ACHN (cell line): ENCODE measurements at regions not wholly inside any gene's neighbourhood (a gene's known extent, or its start where the extent isn't known, plus 50 kb on each side); places are given as distances from the start of the nearest gene placed in this dataset.

Experiments
- DNase-seq: peaks from one replicate; pipeline ENCODE4 v3.0.0-alpha.2; 2015
- in situ Hi-C: cut with HindIII; loops from 2 replicates; pipeline ENCODE4 v1.10.0; 2017; ENCODE audit warnings: low sequenced_read_pairs, low pct_ligation_motif_present, low pct_unique_long_range_greater_than_20kb

DNA sequence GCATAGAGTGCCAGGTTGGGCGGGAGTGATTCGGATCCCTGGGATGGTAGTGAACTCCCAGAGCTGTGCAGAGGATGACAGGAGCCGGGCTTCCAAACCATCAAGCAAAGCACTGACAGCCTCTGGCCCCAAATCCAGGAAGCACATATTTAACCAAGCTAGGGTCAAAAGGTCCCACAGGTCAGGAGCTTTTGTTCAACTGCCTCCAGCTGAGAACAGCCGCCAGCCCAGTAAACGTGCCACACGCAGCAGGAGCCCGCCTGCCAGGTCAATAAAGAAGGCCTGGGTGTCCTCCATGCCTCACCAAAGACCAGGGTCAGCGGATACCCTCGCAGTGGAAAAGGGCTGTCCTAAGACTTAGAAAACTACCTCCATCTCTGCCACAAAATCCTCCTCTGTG is 184.7 kb upstream of the LINGO1 start:
- in situ Hi-C loops, result no loop called here

DNA sequence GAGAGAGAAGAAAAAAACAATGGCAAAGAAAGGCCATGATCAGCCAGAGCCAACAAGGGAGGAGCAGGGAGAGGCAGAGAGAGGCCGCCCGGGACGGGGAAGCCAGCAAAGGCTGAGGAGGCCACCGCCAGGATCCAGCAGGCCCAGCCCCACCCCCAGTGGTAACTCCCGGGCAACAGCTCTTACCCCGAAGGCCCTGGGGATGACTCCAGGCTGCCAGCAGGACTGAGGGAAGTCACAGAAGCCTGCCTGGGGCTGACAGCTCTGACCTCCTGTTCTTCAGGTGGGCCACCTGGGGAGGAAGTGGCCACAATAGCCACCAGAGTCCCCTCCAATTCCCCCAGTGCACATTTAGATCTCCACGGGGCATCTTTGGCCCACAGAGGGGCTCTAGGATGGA is 184.3 kb upstream of the LINGO1 start:
- DNase-seq, result no peak
- in situ Hi-C loops, result no loop called here

More for the DNA sequence above, 184.7 kb upstream of the LINGO1 start:
- DNase-seq, result no peak

DNA sequence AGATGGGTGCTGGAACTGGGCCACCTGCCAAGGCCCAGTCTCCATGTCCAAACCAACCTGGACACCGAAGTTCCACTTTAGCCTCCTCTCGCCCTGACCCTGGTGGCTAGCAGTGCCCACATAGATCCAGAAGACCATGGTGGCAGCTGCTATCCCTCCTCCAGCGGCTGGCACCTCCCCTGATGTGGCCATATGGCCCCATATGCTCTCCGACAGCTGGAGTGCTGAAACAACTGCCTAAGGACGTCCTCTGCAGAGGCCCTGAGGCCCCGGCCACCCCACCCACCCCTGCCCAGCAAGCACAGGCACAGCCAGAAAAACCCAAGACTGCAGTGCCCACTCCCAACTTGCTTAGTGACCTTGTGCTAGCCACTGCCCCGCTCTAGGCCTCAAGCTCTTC is 182.3 kb upstream of the LINGO1 start:
- in situ Hi-C loops, result no loop called here
- no peak for DNase-seq

DNA sequence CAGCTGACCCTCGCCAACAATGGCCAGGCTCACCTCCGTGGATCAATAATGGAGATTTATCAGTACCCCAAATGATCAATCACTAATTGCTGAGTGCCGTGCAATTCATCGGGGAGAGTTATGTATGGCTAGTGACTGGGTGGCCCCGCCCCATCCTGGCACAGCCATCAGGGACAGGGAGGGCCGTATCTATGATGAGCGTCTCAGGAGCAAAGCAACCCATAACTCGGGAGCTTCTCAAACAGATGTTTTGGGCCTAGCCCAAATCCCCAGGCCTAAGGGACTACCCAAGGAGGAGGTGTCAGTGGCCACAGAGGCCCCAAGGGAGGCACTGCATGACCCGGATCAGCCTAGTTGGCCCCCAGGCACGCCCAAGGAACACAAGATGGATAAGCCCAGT is 180.0 kb upstream of the LINGO1 start:
- in situ Hi-C loops, result no loop called here
- DNase-seq, result no peak

DNA sequence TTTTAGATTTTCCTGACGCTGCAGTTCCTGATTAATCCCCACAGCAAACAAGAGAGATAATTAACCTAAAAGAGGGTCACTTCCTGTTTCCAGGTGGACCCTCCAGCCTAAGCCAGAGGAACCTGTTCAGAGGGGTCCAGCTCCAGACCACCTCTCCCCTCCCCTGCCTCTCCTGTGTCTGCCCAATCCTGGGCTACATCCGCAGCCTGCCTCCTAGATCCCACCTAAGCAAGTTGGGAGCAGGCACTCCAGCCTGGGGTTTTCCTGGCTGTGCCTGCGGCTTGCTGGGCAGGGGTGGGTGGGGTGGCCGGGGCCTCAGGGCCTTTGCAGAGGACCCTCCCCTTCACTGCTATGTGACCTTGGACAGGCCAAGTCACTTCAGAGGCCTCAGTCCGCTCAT is 178.6 kb upstream of the LINGO1 start:
- in situ Hi-C loops, result no loop called here
- no peak for DNase-seq

DNA sequence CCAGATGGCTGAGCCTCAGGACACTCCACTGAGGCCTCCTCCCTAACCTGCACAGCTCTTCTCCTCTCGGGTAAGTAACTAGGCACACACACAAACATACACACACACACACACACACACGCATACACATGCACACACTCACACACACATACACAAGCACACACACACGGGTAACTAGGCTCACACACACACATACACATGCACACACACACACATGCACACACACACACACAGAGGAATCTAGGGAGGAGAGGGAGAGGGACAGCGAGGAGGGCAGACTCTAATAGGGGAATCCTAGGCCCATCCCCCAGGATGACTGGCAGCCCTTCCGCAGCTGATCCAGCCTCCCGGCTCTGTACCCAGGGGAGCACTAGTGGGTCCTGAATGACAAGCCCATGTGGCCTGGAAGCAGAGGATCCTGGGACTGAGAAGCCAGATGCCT is 177.4 kb upstream of the LINGO1 start:
- in situ Hi-C loops, result no loop called here
- DNase-seq, result no peak

DNA sequence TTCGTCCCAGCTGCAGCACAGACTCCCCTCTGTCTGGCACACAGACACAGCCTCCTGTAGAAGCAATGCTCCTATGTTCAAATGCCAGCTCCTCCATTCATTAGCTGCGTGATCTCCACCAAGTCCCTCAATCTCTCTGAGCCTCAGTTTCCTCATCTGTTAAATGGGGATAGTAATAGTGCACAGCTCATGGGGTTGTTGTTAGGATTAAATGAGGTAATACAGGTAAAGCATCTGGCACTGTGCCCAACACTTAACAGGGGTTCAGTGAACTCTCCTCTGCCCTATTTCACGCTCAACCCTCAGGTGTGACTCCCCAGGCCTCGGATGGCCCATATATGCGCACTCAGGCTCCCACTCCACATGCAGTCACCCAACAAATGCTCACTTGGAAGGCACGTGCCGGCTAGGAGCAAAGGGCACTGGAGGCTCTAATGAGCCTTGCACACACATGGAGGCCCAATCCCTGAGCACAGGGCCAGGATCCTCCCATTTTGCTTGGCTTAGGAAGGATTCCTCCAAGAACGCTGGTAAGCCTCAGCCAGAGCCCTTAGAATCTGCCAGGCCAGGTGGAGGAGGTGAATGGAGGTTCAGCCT is 176.0 kb upstream of the LINGO1 start:
- DNase-seq, result no peak
- in situ Hi-C loops, result no loop called here

DNA sequence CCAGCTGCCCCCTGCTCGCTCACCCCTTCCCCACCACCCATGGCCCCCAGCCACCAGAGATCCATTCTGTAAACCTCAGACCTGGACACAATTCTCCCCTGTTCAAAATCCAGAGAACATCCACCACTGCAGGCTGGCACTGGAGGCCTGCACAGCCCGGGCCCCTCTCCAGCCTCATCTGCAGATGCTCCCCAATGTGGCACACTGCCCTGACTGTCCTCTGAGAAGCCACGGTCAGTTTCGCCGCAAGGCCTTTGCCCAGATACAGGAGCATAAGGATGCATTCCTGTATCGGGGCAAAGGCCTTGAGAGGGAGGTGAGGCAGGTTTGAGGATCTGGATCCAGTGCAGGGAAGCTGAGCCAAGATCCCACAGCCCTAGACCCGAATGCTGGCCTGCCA is 175.4 kb upstream of the LINGO1 start:
- in situ Hi-C loops, result no loop called here
- no peak for DNase-seq

DNA sequence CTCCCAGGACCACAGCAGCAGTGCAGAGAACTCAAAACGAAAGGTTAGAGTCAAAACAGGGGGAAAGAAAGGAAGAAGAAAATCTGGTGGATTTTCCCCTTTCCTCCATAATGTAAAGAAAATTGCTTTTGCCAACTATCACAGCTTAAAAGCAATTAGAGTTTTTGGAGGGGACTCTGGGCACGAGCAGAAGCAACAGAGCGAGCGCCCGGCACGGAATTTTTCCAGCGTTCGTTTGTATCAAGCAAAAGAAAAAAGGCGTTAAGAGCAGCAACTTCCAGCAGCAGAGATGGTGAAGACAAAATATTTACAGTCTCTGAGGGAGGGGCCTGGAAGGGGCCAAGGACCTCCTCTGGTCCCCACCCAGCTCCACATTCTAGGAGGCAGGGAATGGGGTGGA is 174.9 kb upstream of the LINGO1 start:
- in situ Hi-C loops, result no loop called here
- DNase-seq, result no peak

DNA sequence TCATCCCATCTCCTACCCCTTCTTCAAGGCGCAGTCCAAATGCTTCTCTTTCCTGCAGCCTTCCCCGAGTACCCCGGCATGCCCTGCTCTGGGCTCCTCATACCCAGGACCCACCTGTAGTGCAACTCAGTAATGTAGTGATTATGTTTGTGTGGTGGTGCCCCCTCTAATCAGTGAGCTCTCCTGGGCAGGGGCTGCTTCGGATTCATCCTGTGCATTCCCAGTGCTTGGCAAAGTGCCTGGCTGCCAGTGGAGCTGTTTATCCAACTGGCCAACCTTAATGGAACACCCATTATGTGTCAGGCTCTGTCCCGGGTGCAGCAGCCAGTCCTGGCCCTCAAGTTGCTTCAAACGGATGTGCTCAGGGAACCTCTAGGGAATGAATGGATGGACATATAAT is 174.4 kb upstream of the LINGO1 start:
- in situ Hi-C loops, result no loop called here
- no peak for DNase-seq

DNA sequence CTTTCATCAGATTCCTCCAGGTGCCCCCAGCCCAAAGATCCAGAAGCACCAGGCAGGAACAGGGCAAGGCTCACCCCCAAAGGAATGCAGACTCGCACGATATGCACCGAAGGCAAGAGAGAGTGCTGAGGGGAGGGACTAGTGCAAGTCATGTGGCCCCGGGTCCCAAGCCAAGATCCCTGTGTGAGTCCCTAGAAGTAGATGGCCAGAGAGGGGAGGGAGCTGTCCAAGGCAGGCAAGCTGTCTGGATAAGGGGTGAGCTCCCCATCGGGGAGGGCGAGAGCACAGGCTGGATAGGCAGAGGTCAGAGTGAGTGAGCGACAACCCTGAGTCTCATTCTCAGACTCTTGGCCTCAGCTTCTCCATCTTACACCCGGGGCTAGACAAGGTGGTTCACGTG is 171.5 kb upstream of the LINGO1 start:
- in situ Hi-C loops, result no loop called here
- no peak for DNase-seq

DNA sequence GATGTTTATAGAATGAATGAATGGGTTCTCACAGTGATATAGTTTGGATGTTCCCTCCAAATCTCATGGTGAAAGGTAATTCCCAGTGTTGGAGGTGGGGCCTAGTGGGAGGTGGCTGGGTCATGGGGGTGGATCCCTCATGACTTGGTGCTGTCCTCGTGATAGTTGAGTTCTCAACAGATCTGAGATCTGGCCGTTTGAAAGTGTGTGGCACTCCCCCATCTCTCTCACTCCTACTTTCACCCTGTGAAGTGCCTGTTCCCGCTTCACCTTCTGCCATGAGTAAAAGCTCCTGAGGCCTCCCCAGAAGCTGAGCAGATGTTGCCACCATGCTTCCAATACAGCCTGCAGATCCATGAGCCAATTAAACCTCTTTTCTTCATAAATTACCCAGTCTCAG is 170.8 kb upstream of the LINGO1 start:
- in situ Hi-C loops, result no loop called here
- DNase-seq, result no peak

DNA sequence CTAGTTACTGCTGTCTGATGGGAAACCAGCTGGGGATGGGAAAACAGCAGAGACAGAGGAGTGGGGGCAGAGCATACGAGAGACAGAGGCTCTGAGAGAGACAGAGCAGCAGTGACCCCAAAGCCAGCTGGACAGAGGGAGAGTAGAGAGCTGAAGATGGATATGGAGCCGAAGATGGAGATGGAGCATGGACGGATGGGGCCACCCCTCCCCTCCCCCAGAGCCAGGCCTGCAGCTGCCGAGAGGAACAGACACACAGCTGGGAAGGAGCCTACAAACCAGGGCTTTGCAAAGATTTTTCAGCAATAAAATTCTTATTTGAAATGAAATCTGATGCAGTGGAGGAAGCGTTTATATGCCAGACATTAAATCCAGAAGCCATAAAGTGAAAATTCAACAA is 167.6 kb upstream of the LINGO1 start:
- in situ Hi-C loops, result no loop called here

DNA sequence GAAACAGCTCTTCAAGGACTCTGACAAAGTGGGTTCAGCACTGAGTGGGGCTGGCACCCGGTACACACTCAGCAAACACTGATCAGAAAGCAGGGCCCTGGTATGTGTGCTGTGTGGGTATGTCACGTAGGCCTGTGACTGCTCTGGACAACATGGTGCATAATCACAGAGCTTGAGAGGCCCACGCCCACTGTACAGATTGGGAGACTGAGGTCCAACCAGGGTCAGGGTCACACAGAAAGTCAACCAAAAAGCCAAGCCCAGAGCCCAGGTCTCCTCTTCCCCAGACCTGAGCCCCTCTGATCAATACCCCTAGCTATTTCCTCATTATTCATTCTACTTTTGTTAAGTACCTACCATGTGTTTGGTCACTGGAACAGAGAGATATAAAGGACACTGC is 166.1 kb upstream of the LINGO1 start:
- in situ Hi-C loops, result no loop called here

More for the DNA sequence above, 167.6 kb upstream of the LINGO1 start:
- no peak for DNase-seq

DNA sequence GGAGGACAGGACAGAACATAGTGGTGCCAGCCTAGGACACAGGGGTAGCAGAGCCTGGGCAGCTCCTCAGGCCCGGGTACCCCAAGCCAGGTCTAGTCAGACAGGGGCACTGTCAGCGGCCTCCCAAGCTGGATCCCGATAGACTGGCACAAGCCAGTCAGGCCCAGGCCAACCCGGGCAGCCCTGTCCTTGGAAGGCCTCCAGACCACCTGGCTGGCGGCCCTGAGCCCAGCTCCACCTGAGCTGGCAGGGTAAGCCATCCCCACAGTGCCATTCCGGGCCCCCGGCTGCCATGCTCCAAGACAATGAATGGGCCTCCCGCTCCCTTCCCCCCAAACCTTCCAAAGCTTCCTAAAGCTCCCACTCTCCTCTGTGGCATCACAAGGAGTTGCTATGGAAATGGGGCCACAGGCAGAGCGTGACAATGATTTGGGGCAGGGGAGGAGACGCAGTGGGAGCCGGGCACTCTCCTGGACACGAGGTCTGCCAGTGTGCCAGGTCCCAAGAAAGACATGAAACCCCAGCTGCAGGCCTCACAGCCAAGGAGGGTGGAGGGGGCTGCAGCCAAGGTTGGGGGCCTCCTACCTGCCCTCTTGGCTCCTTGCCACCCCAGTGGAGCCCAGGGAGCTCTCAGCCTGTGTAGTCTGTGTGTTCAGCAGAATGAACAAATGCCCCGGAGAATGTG is 165.6 kb upstream of the LINGO1 start:
- in situ Hi-C loops, result no loop called here
- DNase-seq, result no peak

More for the DNA sequence above, 166.1 kb upstream of the LINGO1 start:
- DNase-seq, result no peak

DNA sequence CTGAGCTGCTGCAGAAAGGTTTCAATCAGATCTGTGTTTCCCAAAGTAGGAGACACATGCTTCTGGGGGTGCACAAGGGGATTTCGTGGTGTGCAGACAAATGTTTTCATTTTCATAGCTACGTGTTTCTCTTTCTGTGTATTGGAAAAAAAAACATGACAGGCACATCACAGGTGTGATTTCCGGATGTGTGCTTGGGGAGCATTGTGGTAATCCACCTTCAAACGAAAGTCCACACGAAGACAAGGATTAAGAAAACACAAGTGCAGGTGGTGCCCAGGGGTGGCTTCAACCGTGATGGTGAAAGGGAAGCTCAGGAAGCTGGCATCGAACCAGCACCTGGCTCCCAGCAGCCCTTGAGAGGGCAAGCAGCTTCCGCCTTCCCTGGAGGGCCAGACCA is 164.6 kb upstream of the LINGO1 start:
- no peak for DNase-seq
- in situ Hi-C loops, result no loop called here

DNA sequence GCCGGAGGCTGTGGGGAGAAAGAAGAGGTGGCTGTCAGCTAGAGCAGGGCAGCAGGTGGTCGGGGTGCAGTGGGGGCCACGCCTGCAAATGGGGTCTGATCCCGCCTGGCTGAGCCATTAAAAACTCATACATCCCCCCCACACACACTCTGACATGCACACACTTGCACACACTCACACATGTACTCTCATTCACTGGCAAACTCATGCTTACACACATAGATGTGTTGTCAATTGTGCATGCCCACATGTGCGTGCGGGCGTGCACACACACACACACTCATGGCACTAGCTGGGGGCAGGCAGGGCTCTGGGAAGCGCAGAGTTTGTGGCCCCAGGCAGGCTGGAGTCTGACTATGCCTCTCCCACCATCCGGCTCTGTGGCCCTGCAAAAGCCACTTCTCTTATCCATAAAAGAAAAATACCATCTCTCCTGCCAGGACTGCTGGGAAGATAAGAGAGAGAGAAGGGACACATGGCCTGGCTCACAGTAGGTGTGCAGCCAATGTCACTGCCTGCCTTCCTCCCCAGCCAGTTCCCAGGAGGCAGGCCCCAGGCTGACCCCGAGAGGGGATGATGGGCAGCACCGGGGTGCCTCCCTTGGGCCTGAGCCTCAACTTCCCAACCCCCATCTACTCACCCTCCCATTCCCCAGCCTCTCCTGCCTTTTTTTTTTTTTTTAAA is 163.5 kb upstream of the LINGO1 start:
- no peak for DNase-seq
- in situ Hi-C loops, result no loop called here

DNA sequence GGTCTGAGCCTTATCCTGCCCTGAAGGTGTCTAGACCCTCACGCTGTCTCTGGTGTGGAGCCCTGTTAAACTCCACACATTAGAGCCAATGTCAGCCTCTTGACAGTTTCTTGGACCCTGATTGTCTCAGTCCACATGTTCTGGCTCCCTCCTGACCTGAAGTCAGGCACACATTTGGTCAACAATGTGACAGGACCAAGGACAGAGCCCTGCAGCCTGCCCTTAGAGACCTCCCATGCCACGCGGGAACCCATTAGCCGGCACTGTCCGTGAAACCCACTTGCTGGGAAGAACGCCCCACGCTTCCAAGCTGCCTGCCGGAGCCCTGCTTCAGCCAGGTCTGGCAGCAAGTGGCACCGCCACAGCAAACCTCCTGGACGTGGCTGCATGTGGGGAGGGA is 162.7 kb upstream of the LINGO1 start:
- in situ Hi-C loops, result no loop called here
- no peak for DNase-seq

DNA sequence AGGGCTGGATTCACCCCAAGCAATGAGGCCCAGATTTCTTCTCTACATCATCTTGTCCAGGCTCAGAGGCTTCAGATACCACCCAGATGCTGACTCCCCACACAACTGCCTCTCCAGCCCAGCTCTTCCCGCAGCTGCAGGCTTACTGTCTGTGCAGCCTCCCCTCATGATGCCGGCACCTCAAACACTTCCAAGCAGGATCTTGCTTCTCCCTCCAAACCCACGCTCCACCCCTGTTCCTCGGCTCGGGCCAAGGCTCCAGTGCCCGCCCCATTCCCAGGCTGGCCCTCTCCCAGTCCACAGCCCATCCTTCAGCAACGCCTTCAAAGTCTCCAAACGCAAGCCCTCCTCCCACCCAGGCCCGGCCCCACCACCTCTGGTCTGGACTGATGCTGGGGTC is 159.2 kb upstream of the LINGO1 start:
- in situ Hi-C loops, result no loop called here

DNA sequence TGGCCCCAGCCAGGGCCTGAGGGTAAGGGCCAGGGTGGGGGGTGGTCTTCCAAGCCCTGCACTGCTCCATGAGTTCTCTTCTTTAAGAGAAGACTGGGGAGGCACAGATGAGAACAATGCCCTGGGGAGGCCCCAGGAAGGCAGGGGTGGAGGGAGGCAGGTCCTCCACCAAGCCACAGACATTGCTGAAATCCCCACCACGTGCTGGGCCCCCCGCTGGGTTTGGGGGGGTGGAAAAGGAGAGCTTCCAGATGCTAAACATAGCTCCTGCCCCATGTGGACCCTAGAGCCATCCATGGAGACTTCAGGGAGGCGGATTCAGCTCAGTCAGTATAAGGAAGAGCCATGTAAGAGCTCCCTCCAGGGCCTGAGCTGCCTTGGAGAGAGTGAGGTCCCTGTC is 157.8 kb upstream of the LINGO1 start:
- in situ Hi-C loops, result no loop called here
- DNase-seq, result no peak

More for the DNA sequence above, 159.2 kb upstream of the LINGO1 start:
- DNase-seq, result no peak
